ENCODE measurements at regions not wholly inside any gene's neighbourhood (a gene's known extent, or its start where the extent isn't known, plus 50 kb on each side); places are given as distances from the start of the nearest gene placed in this dataset.

- no peak for DNase-seq
Measured at GRCh38 chr1:209383907-209384709, 199.4 kb upstream of the CAMK1G start.

GRCh38 chr1:209384710-209385550 is 198.6 kb upstream of the CAMK1G start:
- DNase-seq: no peak

GRCh38 chr1:209386156-209386555 is 197.4 kb upstream of the CAMK1G start:
- no peak for DNase-seq

DNA sequence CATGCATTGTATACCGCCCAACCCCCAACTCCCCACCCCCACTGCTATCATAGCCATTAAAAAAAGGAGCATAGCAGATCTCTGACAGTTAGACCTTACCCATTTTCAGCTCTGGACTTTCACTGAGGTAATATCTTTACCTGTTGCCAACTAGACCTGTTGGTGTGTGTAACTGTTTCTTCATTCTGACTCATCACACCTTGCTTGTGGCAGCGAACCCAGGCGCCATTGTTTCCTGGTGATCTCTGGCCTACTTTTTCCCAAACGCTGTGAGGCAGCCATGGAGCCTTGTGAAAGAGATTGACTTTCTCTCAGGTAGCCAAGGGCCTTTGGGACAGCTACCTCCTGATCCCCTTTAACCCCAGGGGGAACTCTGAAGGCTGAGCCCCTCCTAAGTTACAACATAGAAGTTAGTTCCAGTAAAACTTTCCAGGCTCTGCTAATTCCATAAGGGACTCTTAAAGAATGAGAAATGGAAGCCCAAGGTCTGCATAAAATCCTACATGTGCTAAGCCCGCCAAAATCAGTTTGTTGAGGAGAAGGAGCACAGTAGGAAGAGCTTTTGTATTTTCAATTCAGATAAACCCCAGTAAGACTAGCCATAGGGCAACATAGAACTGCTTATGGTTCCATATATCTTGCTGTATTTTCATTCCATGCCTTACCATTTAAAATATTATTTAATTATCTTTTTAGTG is 196.1 kb upstream of the CAMK1G start:
- no peak for DNase-seq

DNA sequence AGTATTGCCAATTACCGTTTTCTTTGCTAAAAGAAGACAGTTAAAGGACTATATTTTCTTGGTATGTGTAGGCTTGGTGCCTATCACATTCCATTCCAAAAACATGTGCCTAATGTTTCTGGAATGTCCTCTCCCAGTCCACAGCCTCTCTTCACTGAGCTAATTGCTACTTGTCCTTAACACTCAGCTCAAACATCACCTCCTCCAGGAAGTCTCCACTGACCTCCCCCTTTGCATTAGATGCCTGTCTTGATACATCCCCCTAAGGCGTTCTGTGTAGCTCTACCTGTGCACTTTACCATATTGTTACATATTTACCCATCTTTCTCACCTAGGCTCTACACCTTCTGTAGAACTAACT is 195.6 kb upstream of the CAMK1G start:
- DNase-seq: no peak

GRCh38 chr1:209388358-209388757 is 195.2 kb upstream of the CAMK1G start:
- no peak for DNase-seq

DNA sequence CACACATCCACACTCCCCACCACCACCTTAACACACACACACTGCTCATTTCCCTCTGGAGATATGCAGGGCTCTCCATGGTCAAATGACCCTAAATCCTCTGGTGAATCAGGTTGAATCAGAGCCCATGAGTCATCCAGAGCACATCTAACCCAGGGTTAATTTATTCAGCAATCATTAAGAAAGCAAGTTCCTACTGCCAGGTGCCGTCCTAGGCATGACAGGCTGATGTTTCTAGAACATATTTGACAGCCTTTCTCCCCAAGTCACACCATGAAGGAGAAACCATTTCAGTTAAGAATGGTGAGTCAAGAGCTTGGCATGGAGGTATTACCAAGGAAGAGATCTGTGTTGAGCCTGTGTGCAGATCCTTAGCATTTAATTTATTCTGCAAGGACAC is 194.3 kb upstream of the CAMK1G start:
- DNase-seq: no peak

- DNase-seq: no peak
Measured at GRCh38 chr1:209389975-209390374, 193.5 kb upstream of the CAMK1G start.

- DNase-seq: no peak
Measured at GRCh38 chr1:209390764-209391163, 192.8 kb upstream of the CAMK1G start.

DNA sequence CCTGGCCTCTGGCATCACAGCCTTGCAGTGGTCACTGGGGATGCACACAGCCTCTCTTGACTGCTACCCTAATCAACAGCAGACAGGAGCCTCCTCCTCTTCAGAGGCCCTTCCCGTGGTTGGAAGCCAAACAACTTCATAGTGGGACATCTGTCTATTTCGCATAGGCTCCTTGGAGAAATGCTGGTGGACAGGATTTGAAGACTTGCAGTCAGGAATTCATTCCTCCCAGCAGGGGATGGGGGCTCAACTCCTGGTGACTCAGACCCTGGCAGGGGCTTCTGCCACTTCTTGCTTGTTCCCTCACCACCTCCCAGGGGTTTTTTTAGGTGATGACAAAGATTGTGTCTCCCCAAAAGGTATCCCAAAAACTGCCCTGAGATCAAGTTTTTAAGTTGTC is 191.7 kb upstream of the CAMK1G start:
- DNase-seq: no peak

GRCh38 chr1:209395169-209395568 is 188.3 kb upstream of the CAMK1G start:
- DNase-seq: no peak

- no peak for DNase-seq
Measured at GRCh38 chr1:209397371-209397770, 186.1 kb upstream of the CAMK1G start.

DNA sequence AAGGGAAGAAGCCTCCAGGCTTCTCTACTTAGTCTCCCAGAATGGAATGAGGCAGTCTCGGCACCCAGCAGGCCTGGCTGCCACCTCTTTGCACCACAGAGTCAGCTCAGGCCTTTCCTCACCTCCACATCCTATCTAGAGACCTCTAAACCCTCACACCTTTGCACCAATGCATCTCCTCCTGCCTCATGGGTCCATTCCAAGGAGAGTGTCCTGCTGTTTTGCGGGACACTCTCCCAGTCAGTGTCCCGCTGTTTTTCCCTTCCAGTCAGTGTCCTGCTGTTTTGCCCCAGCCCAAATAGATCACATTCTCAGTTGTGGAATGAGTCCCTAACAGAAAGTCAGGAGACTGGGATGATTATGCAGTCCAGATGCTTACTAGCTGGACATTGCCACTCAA is 185.6 kb upstream of the CAMK1G start:
- no peak for DNase-seq

GRCh38 chr1:209398313-209398991 is 185.1 kb upstream of the CAMK1G start:
- DNase-seq: no peak

- no peak for DNase-seq
Measured at GRCh38 chr1:209399800-209400199, 183.7 kb upstream of the CAMK1G start.

- no peak for DNase-seq
Measured at GRCh38 chr1:209400351-209401220, 182.9 kb upstream of the CAMK1G start.

DNA sequence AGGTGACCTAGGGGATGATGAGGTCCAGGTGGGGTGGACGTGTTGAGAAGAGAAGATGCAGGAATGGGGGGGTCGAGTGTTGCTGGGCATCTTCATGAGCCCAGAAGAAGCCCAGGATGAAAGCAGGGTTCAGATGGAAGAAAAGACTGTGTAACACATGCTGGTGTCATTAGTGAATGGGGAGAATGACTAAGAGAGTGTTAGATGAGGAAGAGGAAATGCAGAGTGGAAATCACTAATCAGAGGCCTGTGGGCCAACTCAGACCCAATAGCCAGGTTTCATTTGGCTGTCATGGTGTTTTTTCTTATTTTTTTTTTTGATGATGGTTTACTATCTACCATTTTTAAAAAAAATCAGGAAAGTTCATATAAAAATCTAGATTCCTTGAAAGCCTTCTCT is 180.8 kb upstream of the CAMK1G start:
- no peak for DNase-seq

GRCh38 chr1:209403921-209404320 is 179.6 kb upstream of the CAMK1G start:
- no peak for DNase-seq

- DNase-seq: no peak
Measured at GRCh38 chr1:209404577-209404976, 178.9 kb upstream of the CAMK1G start.

- DNase-seq: no peak
Measured at GRCh38 chr1:209405183-209405814, 178.2 kb upstream of the CAMK1G start.

DNA sequence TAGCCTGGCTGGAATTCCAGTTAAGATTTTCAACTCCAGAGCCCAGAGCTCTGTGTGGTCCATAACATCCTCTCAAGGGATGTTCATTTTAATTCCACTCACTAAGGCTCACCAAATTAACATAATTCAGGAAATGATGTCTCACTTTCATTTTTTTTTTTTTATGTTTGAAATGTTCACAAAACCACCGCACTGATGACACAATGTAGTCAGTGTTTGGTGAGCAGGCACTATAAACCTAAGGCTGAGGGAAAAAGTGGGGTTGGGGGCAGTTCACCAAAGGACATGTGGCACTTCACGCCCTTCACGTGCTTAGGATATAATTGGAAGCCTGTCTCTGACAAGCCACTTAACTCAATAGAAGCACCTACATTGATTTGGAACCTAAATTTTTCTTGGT is 177.3 kb upstream of the CAMK1G start:
- no peak for DNase-seq

Data from right kidney (tissue), 1 donor.